ELR (cell line): ENCODE measurements at regions not wholly inside any gene's neighbourhood (a gene's known extent, or its start where the extent isn't known, plus 50 kb on each side); places are given as distances from the start of the nearest gene placed in this dataset.

ENCODE experiments used
- DNase-seq: peaks from one replicate; pipeline ENCODE4 v3.0.0-alpha.2; 2015; ENCODE audit warnings: low read depth

GRCh38 chr14:61893371-61893940 is 131.2 kb downstream of the SNAPC1 start:
- no peak for DNase-seq

- peak; percentile 79 for DNase-seq
These were observed 132.3 kb downstream of the SNAPC1 start for GRCh38 chr14:61894452-61895077.

- no peak for DNase-seq
These were observed 135.1 kb downstream of the SNAPC1 start for GRCh38 chr14:61897300-61897699.

GRCh38 chr14:61898568-61898967 is 136.3 kb downstream of the SNAPC1 start:
- DNase-seq = no peak

- no peak for DNase-seq
These were observed 137.3 kb downstream of the SNAPC1 start for GRCh38 chr14:61899497-61899896.

GRCh38 chr14:61904946-61905345 is 142.7 kb downstream of the SNAPC1 start:
- DNase-seq = no peak

GRCh38 chr14:61911574-61911973 is 149.4 kb downstream of the SNAPC1 start:
- DNase-seq = no peak

- DNase-seq = no peak
These were observed 156.8 kb downstream of the SNAPC1 start for GRCh38 chr14:61918998-61919397.

GRCh38 chr14:61923348-61923747 is 161.1 kb downstream of the SNAPC1 start:
- peak; percentile 62 for DNase-seq

GRCh38 chr14:61925043-61925442 is 162.8 kb downstream of the SNAPC1 start:
- peak; percentile 70 for DNase-seq

- no peak for DNase-seq
These were observed 163.7 kb downstream of the SNAPC1 start for GRCh38 chr14:61925732-61926435.

GRCh38 chr14:61927060-61927459 is 164.8 kb downstream of the SNAPC1 start:
- DNase-seq = peak; percentile 91

- DNase-seq = peak; percentile 88
These were observed 165.3 kb downstream of the SNAPC1 start for GRCh38 chr14:61927520-61927919.

- DNase-seq = no peak
These were observed 166.1 kb downstream of the SNAPC1 start for GRCh38 chr14:61928300-61928699.

GRCh38 chr14:61928701-61929100 is 166.5 kb downstream of the SNAPC1 start:
- DNase-seq = no peak

- DNase-seq = no peak
These were observed 167.4 kb downstream of the SNAPC1 start for GRCh38 chr14:61929651-61930050.

- DNase-seq = no peak
These were observed 168.1 kb downstream of the SNAPC1 start for GRCh38 chr14:61930101-61930857.

GRCh38 chr14:61932974-61933373 is 170.8 kb downstream of the SNAPC1 start:
- DNase-seq = no peak

- peak; percentile 96 for DNase-seq
These were observed 172.2 kb downstream of the SNAPC1 start for GRCh38 chr14:61934385-61934784.

GRCh38 chr14:61939776-61940175 is 177.6 kb downstream of the SNAPC1 start:
- no peak for DNase-seq

- no peak for DNase-seq
These were observed 178.6 kb downstream of the SNAPC1 start for GRCh38 chr14:61940666-61941420.
